VCaP (cell line): ENCODE measurements at regions not wholly inside any gene's neighbourhood (a gene's known extent, or its start where the extent isn't known, plus 50 kb on each side); places are given as distances from the start of the nearest gene placed in this dataset.

Experiments
- H3K27ac ChIP-seq: fragments of 450-650 bp; 2 replicates; pipeline ENCODE4 v1.5.1; 2017
- TF ChIP-seq, protein P1 (sequence below): fragments of 450-650 bp; conservative IDR thresholded peaks from 2 replicates; pipeline ENCODE4 v1.5.1; 2017; ENCODE audit warnings: mild to moderate bottlenecking, moderate library complexity

DNA sequence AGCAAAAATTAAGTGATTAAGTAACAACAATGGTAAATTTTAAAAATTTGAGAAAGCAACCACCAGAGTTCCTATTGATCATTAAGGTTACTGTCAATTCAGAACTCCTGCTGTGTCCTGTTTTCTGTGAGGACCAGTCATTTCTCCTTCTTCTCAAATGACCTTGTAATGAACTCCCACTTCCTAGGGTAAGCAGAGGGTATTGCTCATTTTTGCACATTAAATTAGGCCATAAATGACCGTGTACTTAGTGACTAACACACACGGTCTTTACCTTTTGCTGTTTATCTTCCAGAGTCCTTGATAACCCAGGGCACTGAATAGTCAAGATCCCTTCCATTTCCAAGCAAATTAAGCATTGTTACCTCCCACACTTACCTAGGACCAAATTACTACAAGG is 227.5 kb upstream of the LYPLAL1 start:
- H3K27ac ChIP-seq: no peak overlapping the region
- TF ChIP-seq, protein P1, sequence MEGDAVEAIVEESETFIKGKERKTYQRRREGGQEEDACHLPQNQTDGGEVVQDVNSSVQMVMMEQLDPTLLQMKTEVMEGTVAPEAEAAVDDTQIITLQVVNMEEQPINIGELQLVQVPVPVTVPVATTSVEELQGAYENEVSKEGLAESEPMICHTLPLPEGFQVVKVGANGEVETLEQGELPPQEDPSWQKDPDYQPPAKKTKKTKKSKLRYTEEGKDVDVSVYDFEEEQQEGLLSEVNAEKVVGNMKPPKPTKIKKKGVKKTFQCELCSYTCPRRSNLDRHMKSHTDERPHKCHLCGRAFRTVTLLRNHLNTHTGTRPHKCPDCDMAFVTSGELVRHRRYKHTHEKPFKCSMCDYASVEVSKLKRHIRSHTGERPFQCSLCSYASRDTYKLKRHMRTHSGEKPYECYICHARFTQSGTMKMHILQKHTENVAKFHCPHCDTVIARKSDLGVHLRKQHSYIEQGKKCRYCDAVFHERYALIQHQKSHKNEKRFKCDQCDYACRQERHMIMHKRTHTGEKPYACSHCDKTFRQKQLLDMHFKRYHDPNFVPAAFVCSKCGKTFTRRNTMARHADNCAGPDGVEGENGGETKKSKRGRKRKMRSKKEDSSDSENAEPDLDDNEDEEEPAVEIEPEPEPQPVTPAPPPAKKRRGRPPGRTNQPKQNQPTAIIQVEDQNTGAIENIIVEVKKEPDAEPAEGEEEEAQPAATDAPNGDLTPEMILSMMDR: no peak

GRCh38 chr1:218948446-218948845 is 225.2 kb upstream of the LYPLAL1 start:
- TF ChIP-seq, protein P1: no peak
- H3K27ac ChIP-seq: no peak overlapping the region

DNA sequence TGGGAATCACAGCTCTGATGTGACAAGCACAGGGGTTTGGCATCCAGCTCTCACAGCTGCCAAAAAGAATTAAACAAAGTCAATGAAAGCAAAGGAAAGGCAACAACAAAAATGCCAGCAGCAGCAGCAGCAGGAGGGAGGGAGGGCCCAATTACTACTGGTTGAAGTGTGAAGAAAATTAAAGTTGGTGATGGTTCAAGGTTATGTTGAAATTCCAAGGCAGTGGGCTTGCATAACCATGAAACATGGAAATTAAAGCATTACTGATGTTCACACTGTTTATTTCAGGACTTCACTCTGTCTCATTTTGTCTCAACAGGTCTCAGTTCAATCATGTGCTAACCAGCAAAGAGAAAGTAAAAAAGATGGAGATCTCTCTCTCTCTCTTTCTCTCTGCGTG is 220.3 kb upstream of the LYPLAL1 start:
- no peak overlapping the region for H3K27ac ChIP-seq
- TF ChIP-seq, protein P1: no peak

- TF ChIP-seq, protein P1: no peak
- H3K27ac ChIP-seq: no peak overlapping the region
Measured at GRCh38 chr1:218957971-218958370, 215.7 kb upstream of the LYPLAL1 start.

DNA sequence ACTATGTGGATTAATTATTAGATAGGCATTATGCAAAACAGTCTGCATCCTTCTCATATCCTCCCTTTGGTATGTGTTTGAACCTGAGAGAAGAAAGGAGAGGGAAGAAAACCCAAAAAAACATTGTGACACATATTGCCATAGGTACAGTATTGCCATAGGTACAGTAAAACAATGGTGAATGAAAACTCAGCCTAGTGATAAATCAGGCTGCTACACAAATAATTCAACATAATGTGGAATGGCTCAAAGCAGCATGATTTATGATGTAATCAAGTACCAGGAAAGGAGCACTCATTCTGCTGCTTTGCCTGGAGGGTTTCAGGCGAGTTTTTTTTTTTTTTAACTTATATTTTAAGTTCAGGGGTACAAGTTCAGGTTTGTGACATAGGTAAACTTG is 213.9 kb upstream of the LYPLAL1 start:
- TF ChIP-seq, protein P1: no peak
- no peak overlapping the region for H3K27ac ChIP-seq

- TF ChIP-seq, protein P1: no peak
- no peak overlapping the region for H3K27ac ChIP-seq
Measured at GRCh38 chr1:218964471-218965185, 209.1 kb upstream of the LYPLAL1 start.

- TF ChIP-seq, protein P1: no peak
- H3K27ac ChIP-seq: no peak overlapping the region
Measured at GRCh38 chr1:218965821-218966220, 207.9 kb upstream of the LYPLAL1 start.
